HG03442 (cell line): ENCODE measurements at regions not wholly inside any gene's neighbourhood (a gene's known extent, or its start where the extent isn't known, plus 50 kb on each side); places are given as distances from the start of the nearest gene placed in this dataset.
"Not testable (repeated sequence)": the region's sequence is repeated elsewhere in the genome, so short reads cannot be mapped to it uniquely, and the experiment has no call there.

ENCODE experiments used
- ATAC-seq: cut with Tn5 transposase; IDR thresholded peaks from one replicate; pipeline ENCODE4 v1.9.1; 2021; ENCODE audit warnings: mild to moderate bottlenecking, moderate library complexity; ENCODE audit not compliant: unreplicated experiment

GRCh38 chr10:30199376-30200016, 140.1 kb upstream of the JCAD start:
- ATAC-seq: no peak

- no peak for ATAC-seq
Observed at GRCh38 chr10:30197186-30197585, 137.8 kb upstream of the JCAD start.

GRCh38 chr10:30196559-30196958, 137.2 kb upstream of the JCAD start:
- not testable (repeated sequence) for ATAC-seq

DNA sequence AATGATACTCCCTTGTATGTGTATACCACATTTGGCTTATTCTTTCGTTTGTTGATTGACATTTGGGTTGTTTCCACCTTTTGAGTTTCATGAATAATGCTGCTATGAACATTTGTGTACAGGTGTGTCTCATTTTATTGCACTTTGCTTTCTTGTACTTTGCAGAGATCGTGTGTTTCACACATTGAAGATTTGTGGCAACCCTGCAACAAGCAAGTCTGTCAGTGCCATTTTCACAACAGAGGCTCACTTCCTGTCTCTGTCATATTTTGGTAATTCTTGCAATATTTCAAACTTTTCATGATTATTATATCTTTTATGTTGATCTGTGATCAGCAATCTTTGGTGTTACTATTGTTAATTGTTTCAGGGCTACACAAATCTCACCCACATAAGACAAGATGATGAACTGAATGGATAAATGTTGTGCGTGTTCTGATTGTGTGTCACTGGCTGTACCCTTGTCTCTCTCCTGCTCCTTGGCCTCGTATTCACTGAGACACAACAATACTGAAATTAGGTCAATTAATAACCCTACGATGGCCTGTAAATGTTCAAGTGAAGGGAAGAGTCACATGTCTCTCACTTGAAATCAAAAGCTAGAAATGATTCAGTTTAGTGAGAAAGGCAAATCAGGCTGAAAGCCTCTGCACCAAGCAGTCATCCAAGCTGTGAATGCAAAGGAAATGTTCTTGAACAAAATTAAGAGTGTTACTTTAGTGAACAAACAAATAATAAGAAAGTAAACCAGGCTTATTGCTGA, 133.6 kb upstream of the JCAD start:
- ATAC-seq: peak; percentile 42

DNA sequence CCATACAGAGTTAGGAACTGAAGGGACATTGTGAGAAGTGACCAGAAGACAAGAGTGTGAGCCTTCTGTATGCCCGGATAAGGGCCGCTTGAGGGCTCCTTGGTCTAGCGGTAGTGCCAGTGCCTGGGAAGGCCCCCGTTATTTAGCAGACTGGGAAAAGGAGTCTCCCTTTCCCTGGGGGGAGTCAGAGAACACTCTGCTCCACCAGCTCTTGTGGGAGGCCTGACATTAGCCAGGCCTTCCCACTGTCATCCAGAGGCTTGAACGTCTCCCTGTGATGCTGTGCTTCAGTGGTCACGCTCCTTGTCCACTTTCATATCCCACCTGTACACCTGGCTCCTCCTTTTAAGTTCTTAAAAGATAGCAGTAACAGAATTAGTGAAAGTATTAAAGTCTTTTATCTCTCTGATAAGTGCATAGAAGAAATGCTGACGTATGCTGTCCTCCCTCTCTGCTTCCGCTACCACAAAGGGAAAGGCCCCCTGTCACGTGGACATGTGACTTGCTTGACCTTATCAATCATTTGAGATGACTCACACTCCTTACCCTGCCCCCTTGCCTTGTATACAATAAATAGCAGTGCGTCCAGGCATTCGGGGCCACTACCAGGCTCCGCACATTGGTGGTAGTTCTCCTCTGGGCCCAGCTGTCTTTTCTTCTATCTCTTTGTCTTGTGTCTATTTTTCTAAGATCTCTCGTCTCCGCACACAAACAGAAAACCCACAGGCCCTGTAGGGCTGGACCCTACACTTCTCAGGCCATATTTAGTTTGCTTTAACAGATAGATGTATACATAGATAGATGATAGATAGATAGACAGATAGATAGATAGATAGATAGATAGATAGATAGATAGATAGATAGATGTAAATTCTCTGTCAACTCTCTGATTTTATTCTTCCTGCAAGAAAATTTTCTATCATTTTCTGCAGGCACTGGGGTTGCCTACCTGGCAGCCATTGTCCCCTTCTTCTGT, 131.5 kb upstream of the JCAD start:
- ATAC-seq: no peak

- ATAC-seq: no peak
Observed at GRCh38 chr10:30189238-30189580, 129.8 kb upstream of the JCAD start.

GRCh38 chr10:30188556-30189237, 129.3 kb upstream of the JCAD start:
- ATAC-seq: no peak

DNA sequence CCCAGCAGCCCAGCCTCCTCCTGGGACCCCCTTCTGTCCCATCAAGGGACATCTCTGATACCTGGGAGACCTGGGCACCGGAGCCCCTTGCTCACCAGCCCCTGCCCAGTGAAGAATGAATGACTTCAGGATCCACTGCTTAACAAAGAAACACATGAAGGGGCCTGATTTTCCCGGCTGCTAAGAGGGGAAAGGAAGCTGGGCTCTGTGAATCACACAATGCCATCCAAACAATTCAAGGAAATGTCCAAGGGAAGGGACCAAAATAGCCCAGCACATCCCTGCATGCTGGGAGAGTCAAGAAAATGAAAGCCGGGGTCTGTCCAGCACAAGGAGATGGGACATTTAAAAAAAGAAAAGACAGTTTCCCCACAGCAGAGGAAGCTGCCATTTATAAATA, 128.7 kb upstream of the JCAD start:
- ATAC-seq: no peak

DNA sequence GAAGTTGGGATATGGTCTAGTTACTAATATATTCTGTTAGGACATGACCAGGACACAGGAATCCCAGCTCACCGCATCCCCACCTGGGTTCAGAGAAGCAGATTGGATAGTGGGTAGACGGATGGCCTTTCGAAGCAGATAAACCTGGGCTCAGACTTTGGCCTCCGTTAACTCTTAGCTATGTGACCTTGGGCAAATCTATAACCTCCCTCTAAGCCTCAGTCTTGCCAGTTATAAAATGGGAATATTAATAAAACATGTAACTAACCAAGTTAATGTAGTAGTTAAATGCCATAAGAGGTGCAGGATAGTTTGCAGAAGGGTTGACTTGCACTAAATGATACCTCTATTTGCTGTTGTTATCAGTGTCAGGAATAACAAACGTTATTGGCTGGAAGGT, 127.6 kb upstream of the JCAD start:
- ATAC-seq: no peak

GRCh38 chr10:30186371-30186875, 127.0 kb upstream of the JCAD start:
- peak; percentile 64 for ATAC-seq

- no peak for ATAC-seq
Observed at GRCh38 chr10:30185916-30186315, 126.5 kb upstream of the JCAD start.

DNA sequence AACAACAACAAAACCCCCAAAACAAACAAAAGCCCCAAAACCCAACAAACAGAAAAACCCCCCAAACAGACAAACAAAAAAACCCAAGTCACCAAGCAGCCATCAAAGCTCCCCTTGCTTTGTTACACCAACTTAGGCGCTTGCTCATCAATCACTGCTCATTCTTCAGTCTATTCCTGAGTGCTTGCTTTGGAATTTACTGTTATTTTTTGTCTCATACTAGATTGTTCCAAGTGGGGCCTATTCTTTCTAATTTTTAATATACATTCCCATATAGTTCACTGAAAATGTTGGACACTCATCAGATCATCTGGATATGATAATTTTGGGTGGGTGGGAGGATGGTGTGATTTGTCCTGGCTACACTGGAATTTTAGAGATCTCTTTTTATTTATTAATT, 126.0 kb upstream of the JCAD start:
- ATAC-seq: no peak

DNA sequence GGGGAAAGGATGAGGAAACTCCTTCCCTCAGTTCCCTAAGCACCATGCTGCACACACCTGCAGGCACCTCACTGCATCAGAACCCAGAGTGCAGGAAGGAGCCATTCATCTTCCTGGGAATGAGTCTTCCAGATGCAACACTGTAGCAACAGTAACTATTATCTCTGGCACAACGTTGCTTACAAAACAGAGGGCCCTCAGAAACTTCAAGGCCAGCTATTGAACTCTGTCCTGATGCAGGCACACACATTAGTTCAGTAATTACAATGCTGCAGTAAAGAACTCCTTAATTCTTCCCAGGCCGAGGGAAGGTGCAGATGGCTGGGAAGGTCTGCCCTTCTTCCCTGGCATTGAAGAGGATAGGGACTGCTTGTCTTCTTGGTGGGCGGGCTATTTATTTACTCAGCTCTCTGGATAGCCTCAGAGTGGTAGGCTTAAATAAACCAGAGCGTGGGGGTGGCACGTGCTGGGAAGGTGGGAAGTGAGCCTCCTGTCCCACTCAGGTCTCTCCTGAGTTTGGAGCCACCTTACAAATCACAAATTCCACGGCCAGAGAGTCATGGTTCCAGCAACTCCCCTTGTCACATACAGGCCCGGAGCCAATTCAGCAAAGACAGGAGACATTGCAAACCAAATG, 125.1 kb upstream of the JCAD start:
- ATAC-seq: no peak

DNA sequence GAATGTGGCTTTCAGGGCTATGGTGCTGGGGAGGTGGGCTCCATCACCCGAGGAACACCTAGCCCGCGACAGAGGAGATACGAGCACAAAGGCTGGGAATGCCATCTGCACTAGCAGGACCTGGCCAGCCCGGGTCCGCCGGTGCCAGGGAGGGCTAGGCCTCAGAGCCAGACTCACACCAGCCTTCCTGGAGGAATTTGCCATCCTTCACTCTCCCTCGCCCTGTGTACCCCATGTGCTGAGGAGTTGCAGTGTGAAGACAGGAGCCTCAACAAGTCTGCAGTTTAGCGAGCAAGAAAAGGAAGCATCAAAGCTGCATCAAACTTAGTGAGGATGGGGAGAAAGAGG, 123.6 kb upstream of the JCAD start:
- ATAC-seq: no peak

GRCh38 chr10:30182191-30183054, 123.0 kb upstream of the JCAD start:
- ATAC-seq: no peak

DNA sequence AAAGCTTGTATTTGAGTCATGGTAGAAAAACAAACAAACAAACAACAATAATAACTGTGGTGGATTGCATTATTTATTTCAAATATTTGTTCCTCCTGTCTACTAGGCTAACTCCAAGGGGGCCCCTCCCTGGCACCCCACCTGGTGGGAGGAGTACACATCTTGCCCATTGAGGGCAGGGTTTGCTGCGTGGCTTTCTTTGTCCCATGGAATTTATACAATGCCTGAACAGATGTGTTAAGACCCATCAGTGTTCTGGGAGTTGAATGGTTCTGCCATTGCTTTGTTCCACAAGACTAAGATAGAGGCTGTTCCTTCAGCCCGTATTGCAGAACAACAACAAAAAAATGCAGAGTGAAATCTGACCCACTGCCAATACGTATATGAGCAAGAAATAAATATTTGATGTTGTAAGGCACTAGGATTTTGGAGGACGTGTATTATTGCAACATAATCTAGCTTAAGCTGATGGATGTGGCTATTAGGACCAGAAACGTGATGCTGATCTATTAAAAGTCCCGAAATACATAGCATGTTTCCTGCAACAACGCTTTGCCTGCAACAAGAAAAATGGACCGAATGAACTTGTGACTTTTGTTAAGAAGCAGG, 119.1 kb upstream of the JCAD start:
- no peak for ATAC-seq

DNA sequence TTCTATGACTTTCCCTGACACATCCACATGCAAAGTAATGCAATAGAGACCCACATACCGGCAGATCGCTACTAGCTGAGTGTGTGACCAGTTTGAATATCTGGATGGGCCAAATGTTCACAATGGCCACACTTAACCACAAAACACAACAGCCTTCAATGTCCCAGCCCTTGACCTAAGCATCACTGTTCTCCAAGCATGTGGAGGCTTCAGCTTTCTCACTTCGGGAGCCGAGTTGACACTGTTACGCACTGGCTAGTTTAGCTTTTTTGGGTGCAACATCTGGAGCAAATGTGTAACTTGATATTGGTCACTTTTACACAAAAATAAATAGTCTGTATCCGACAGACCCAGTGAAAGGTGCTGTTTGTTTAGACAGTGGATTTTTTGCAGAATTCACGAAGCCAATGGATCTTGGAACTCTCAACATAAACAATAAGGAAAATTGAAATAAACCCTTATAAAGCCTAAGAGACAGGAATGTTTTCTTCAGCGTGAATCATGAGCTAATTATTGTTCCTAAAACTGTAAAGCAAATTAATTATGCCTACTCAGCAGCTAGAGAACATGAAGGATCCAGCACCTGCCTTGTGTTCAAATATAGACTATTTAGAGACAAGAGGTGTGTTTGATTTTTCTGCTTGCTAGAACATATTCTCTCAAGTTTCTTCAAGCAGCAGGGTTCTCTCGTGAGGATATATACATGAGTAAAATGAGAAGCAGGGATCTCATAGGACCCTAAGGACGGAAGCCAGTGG, 117.6 kb upstream of the JCAD start:
- ATAC-seq: no peak

GRCh38 chr10:30176182-30176581, 116.8 kb upstream of the JCAD start:
- no peak for ATAC-seq
